HT1080 (cell line): ENCODE measurements at regions not wholly inside any gene's neighbourhood (a gene's known extent, or its start where the extent isn't known, plus 50 kb on each side); places are given as distances from the start of the nearest gene placed in this dataset.

ENCODE experiments used
- DNase-seq: peaks from one replicate; pipeline ENCODE4 v3.0.0-alpha.2; 2015; ENCODE audit warnings: low read depth

DNA sequence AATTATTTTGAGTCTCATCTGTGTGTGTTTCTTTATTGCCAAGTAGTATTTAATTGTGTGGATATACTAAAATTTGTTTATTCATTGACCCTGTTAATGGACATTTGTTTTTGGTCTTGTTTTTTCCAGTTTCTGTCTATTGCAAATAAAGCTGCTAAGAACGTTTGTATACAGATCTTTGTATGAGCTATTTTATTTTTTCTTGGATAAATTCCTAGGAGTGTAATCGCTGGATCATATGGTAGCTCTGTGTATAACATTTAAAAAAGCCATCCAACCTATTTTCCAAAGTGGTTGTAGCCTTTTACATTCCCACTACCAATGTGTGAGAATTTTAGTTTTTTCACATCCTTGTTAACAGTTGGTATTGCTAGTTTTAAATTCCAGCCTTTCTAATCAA, 382.7 kb upstream of the USP24 start:
- DNase-seq = no peak

DNA sequence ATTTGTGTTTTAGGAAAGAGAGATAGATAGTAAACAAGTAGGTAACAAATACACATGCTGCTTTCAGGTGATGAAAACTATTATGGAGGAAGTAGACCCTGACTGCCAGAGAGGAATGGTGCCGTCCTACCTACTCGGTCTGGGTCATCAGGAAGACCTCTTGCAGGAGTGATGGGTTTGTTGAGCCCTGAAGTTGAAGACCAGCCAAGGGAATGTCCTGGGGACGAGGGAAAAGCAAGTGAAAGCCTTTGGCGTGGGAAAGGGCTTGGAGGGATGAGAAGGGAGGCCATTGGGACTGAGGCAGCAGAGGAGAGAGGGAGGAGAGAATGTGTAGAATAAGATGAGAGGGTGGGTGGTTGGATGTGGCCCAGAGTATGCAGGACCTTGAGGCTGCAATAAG, 379.5 kb upstream of the USP24 start:
- no peak for DNase-seq

DNA sequence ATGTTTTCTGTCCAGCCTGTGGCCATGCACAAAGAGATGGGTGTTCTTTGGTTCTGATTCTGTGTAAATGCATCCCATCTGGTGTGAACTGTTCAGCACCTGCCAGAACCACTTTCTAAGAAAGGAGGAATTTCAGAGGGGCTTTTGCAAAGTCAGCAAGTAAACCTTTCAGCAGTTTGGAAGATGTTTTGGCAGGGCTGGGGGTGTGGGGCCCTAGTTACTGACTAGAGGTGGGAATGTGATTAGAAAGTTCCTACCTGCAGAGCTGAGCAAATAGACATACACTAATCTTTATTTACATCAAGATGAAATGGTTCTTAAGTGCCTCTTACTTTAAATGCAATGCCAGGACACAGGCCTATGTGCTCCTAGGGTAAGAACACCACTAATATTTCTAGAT, 378.1 kb upstream of the USP24 start:
- DNase-seq = no peak

DNA sequence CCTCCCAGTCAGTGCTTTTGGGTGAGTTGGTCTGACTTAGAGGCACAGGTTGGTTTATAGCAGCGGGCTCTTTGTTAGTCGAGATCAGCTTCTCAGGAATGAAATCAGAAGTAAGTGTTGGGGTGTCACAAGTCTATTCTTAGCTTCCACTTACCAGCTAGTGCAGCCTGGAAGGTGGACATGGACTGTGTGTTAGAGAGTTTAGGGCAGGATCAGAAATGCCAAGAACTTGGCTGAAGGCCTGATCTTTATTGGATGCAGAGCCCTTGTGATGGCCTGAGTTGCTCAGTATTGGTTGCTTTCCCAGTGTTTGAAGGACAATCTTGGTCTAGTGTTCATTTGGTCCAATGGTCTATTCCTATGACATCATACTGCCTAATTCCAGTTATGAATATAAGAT, 377.0 kb upstream of the USP24 start:
- DNase-seq = no peak

DNA sequence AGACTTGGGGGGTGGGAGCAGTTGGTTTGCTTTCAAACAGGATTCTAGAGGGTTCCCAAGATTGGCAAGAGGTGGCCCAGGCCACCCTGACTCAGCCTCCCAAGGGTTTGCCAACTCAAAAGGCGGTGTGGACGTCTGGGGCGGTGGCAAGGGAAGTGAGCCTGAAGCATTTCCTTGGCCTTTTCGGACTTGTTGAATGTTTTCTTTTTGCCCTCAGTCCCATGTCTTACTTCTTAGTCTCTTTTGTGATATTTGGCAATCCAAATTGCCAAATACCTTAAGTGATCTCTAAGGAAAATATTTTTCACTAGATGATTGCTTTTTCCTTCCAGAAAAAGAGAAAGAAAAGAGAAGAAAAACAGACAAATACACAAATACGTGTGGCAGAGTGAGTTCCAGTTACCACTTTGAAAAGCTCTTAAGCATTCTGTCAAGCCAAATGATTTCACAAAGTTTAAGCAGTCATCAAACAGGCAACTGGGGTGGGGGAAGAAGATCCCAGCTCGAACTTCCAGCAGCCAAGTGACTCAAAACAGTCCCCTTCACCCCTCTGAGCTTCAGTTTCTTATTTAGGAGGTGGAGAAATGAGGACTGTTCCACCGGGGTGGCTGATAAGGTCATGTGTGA, 374.6 kb upstream of the USP24 start:
- DNase-seq = no peak

DNA sequence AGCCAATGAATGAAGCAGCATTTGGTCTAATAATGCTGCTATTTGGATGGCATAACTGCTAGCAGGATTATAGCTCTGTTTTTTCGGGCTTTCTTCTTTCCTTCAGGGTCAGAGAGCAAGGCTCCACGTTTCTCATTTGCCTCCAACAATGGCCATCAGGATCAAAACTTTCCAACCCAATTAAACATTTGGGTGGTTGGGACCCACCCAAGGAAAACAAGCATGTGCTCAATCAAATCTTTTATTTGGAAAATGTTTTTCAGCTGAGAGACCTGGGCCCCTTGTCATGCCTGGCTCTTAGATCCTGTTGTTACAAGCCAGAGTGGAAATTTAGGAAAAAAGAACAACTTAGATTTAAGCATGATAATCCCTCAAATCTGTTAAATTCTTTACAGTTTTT, 373.1 kb upstream of the USP24 start:
- no peak for DNase-seq

DNA sequence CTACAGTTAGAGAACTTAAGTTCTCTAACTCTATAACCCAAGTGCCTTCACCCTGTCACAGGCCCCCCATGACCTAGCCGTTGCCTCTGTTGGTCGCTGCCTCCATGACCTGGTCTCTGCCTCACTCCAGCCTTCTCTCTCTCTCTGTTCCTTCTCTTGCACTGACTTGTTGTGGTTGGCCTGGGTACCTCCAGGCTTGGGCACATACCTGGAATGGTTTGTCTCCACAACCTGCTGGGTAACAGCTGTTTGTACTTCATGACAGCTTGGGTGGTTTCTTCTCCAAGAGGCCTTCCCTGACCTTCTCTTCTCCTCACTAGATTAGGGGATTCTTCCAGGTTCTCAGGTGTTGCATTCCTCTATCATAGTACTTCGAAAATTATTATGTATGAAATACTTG, 371.6 kb upstream of the USP24 start:
- DNase-seq = no peak

DNA sequence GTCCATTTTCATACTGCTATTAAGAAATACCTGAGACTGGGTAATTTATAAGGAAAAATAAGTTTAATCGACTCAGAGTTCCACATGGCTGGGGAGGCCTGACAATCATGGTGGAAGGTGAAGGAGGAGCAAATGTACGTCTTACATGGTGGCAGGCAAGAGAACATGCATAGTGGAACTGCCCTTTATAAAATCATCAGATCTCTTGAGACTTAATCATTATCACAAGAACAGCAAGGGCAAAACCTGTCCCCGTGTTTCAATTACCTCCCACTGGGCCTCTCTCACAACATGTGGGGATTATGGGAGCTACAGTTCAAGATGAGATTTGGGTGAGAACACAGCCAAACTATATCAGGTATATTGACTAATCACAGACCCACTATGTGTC, 370.2 kb upstream of the USP24 start:
- DNase-seq = no peak

DNA sequence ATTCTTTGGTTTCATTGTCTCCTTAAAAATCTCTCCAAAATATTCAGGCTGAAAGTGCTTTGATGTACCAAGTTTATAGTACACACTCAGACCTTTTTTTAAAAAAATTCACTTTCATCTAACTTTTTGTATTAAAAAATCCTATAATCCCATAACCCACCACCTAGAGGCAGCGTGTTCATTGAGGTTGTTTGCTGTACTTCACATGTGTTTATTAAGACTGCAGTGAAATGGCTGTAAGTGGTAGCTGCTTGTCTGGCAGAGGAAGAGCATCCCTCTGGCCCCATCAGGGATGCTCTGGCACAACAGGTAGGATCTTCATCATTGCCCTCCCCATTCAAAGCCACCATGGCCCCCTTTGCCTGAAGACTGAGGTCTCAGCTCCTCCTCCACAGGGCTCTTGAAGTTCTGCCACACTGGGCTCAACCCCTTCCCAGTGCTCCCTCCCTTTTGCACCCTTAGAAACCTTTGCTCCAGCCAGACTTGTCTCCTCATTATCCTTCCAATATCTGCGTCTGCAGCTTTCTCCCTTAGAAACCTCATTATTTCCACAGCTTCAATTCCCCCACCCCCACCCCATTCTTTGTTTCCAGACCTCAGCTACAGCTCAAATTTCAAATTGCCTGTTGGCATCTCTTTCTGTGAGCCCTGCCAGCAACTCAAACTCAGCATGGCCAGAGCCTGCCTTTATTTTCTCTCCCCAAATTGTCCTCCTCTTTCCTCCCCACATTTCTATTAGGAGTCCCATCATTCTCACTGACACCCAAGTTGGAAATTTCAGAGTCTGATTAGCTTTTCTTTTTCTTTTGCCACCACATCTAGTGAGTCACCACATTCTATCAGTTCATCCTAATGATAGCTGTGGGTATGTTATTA, 369.6 kb upstream of the USP24 start:
- peak; percentile 21 for DNase-seq

DNA sequence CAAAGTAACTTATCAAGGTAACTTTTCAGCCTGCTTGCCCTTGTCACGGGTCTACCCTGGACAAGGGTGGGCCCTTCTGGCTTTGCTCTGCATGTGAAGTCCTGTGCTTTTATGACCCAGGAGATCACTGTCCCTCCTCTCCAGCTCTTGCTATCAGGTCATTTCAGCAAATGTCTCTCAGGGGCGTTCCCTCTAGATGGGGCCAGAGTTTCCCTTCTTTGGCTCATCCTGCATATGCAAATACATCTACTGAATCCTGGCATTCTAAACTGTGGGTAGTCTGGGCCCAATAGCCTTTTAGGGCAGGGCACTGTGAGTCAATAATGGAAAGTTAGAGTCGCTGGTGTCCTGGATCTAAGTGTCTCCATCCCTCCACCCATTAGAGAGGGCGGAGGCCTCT, 366.9 kb upstream of the USP24 start:
- DNase-seq = no peak

DNA sequence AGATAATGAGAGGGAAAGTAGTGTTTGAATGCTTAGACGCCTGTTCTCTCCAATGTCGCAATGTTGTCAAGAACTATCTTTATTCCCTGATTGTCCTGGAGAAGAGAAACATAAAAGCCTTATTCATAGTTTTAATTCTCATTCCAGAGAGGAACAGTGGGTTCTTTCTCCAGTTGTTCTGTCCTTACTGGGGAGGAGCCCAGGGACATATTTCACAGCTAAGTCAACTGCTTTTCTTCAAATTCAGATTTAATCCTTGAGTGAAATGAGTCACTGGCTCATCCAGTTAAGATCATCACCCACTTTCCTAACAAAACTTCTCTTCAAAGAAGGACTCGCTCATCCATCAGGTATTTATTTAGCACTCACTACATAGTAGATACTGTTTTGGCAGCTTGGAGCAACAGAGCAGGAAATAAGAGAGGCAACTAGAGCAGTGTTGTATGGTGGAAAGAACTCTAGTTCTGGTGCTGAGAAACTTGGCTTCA, 365.7 kb upstream of the USP24 start:
- DNase-seq = peak; percentile 92

DNA sequence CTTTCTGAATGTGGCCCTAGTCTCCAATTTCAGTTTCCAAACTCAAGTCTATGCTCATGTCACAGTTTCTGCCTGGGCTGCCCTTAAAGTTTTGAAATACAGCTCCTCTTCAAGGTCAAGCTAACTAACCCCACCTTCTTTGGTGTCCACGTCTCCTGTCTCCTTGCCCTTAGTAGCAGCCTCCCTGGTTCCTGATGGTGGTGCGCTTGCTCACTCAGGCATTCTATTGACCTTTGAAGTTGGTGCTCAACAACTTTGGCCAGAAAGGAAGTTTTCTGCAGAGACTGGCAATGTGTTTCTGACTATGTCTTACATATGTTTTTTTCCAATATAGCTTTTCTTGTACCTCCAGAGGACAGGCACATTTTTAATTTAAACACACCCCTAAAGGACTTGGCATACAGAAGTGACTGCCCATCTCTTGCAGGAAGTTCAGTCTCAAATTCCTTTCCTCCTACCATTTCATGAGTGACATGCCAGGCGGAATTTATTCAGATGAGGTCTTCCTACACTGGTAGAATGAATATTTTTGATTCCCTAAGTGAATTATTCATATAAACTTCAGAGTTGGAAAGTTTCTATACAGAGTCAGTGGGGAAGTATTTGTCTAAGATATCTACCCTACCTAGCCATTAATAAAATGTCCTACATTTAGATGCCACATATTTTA, 364.3 kb upstream of the USP24 start:
- DNase-seq = no peak

DNA sequence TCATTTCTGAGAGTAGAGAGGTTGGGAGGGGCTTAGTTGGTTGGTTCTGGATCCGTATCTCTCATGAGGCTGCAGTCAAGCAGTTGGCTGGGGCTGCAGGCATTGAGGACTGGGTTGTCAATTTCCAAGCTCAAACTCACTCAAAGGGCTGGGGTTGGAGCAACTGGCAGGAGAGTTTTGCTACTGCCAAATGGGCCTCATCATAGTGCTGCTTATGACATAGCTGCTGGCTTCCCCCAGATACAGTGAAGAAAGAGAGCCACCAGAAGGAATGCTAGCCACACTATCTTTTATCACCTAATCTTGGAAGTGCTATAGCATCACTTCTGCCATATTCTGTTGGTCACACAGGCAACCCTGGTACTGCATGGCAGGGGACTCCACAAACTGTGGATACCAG, 363.5 kb upstream of the USP24 start:
- DNase-seq = no peak

DNA sequence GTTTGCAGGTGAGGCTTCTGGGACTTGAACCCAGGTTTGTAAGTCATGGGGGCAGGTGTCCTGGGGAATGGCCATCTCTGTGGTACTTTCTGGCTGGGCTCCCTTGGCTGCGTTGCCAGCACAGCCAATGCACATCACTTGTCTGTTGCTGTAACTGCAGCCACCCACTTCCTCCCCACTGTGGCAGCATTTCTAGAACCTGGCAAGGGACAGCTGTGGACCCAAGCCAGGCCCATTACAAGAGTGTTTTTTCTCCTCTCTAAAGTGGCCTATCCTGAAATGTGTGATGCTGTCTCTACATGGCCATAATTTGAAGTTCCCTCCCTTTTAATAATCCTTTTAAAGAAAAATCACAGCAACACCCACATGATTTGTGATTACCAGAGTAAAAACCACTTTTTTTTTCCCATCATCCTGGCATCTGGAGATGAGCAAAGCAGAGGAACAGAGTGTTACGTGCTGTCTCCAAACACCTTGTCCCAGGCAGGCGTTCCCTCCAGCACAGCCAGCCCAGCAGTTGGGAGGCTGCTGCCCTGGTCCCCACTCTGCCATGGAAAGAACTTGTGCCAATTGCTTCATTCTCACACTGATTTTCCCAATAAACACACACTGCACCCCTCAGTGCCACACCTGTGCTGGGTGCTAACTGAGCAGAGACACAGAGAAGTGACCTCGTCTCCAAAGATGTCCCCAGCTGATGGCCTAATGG, 360.6 kb upstream of the USP24 start:
- no peak for DNase-seq

DNA sequence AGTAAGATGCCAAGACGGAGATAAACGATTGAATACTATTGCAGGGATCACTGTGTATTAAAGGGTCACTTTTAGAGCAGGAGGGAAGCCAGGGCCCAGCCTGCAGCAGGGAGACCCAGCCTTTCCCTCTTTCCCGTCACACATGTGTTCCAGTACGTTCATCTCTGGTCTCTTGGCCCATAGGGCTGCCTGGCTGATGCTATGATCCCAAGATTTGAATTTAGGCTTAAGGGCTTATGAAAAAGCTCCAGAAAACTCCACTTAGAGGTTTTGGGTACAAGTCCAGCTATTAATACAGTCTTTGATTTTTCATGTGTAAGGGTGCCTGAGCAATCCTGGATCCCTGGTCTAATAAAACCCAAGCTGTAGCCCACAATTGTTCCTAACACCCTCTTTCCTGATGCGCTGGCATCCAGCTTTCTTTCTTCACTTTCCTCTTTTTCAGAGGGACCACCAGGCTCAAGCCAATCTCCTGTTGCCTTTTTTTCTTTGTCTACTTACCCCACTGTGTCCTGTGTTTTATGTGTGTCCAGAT, 359.6 kb upstream of the USP24 start:
- no peak for DNase-seq

DNA sequence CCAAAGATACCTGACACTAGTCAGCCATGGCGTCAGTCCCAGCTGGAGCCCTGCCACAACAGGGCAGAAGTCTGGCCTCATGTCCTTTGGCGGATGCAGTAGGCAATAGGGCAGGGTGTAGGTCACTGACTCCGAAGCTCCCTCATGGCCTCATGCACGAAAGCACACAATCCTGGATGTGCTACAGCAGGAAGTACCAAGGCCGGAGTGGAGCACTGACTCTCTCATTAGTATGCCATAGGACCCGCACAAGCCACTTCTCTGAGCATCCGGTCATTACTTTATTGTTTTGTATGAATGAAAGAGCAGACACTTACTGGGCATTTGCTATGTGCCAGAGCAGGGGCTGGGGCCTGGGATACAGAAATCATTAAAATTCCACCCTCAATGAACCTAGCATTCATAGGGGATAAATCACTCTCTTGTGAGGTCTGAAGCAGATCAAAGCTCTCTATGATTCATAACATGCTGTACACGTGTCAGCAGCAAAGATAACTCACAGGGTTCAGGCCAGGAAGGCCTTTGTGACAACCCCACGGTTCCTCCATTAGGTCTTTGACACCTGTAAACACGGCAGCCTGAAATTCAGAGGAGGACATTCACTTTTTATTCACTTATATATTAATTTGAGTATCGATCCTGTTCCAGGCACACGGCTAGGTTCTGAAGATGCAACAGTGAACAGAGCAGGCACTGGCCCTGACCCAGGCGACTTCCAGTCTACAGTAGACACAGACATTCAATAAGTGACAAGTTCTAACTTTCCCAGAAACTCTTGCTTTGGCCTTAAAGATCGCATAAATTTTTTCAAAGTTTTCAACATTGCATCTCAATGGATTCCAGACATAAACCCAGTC, 357.9 kb upstream of the USP24 start:
- peak; percentile 85 for DNase-seq

DNA sequence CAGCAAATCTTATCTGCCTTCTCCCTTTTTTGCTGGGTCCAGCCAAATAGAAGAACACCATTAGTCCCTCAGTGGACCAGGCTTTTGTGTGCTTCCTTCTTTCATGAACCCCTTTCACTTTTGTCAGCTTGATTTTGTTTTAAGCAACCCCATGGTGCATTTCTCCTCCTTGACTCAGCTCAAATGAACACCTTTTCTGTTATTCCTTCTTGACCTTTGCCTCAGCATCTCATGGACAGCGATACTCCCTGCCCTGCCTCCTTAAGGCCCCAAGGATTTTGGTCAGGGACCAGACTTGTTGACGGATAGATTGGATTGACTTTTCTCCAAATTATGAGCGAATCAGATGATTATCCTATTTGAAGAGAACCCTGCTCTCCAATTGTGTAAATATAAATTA, 356.6 kb upstream of the USP24 start:
- DNase-seq = no peak

DNA sequence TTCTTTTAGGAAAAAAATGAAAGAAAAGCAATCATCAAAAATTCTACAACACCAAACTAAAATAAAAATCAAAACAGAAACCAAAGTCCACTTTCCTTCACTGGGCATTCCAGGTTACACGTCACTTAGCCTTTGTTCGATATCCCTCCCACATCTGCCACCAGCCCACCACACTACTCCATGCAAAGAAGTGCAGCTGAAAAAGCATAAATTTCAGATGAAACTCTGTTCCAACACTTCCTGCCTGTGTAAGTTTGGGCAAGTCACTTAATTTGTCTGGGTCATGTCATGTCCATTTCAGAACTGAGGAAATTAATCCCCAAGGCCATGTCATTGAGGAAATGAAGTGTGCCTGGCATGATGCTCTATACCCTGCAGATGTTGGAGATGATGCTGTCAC, 354.3 kb upstream of the USP24 start:
- DNase-seq = no peak

DNA sequence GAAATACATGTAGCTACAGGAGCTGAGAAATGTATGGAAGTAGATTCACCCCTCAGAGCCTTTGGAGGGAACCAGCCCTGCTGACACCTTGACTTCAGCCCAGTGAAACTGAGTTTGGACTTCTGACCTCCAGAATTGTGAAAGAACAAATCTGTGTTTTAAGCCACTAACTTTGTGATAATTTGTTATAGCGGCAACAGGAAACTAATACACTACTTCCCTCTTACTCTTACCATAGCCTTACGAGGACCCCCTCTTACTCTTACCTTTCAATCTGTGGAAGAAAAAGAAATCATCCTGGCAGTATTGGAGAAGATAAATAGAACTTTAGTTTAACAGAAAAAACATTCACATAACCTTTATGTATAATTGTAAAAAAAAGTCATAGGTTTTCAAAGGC, 353.6 kb upstream of the USP24 start:
- DNase-seq = no peak

DNA sequence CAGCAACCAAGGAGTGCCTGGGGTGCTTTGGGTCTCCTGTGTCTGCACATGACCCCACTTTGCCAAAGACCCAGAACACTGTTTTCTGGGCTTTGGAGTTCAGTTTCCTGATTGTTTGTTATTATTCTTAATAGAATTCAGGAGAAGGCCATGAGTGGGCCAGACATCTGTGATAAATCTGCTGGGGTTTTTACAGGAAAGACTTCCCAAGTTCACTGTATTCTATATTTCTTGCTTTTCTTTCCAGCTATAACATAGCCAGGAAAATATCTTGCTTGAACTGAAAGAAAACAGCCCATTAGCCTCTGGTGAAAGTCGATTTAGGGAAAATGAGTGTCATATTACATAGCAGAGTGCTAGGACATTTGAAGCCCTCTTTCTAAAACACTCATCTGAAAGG, 345.1 kb upstream of the USP24 start:
- no peak for DNase-seq

DNA sequence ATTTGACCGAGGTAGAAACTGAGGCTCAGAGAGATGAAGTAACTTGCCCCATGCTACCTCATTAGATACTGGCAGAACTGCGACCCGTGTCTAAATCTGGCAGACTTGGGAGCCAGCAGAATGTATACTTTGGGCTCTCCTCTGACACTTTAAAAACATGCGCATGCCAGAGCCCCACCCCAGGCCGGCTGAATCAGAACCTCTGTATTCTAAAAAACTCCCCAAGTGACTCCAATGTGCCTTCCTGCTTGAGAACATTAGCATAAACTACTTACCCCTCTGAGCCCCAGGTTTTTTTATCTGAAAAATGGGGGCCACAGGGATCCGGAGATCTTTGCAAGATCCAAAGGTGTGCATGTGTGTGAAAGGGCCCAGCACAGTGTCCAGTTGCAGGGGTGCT, 344.7 kb upstream of the USP24 start:
- DNase-seq = no peak
